PC-9 (cell line): ENCODE measurements at regions not wholly inside any gene's neighbourhood (a gene's known extent, or its start where the extent isn't known, plus 50 kb on each side); places are given as distances from the start of the nearest gene placed in this dataset.

Experiments used
- BruUV-seq: library from RNA; stranded (reverse); fragments of 400-500 nt; replicated peaks from 2 replicates; lab custom pipeline; 2021; lab: Mats Ljungman, UMichigan
- CTCF ChIA-PET: fragments of 300-600 bp; sonication (Branson Sonifier 250); formaldehyde crosslinking; loops from one replicate; lab custom pipeline; 2022; ENCODE audit warnings: antibody characterized with exemption; lab: Charles Lee
- POLR2A ChIA-PET: fragments of 300-600 bp; sonication (Branson Sonifier 250); formaldehyde crosslinking; loops from one replicate; lab custom pipeline; 2022; ENCODE audit warnings: antibody characterized with exemption; ENCODE audit not compliant: unreplicated experiment; lab: Charles Lee
- DNase-seq, 2 experiments: peaks; one replicate each; pipeline versions ENCODE4 v3.0.0 to v3.0.0-alpha.2; 2015 to 2022; ENCODE audit warnings: mixed read lengths in 1 of 2
- H2AFZ ChIP-seq: fragments of 200-600 bp; sonication (generic); 2 replicates; pipeline ENCODE4 v1.8.1; 2017; ENCODE audit warnings: antibody characterized with exemption
- H3F3A ChIP-seq: fragments of 200-600 bp; sonication (generic); 2 replicates; pipeline ENCODE4 v1.8.1; 2017; ENCODE audit warnings: antibody characterized with exemption, mild to moderate bottlenecking, low read depth; ENCODE audit not compliant: insufficient read depth
- H3K27ac ChIP-seq: fragments of 200-600 bp; sonication (generic); 2 replicates; pipeline ENCODE4 v1.6.1; 2016; ENCODE audit warnings: mixed run types
- H3K27me3 ChIP-seq: fragments of 200-600 bp; sonication (generic); 2 replicates; pipeline ENCODE4 v1.6.1; 2016; ENCODE audit warnings: low read depth, mixed run types; ENCODE audit not compliant: insufficient read depth
- H3K36me3 ChIP-seq: fragments of 200-600 bp; sonication (generic); 2 replicates; pipeline ENCODE4 v1.6.1; 2016; ENCODE audit warnings: low read depth, mixed run types
- H3K4me1 ChIP-seq: fragments of 200-600 bp; sonication (generic); replicated peaks from 2 replicates; pipeline ENCODE4 v1.6.1; 2016; ENCODE audit warnings: mixed run types; ENCODE audit not compliant: insufficient read depth
- H3K4me2 ChIP-seq: fragments of 200-600 bp; sonication (generic); 2 replicates; pipeline ENCODE4 v1.6.1; 2017; ENCODE audit warnings: mixed run types
- H3K4me3 ChIP-seq: fragments of 200-600 bp; sonication (generic); 2 replicates; pipeline ENCODE4 v1.6.1; 2016; ENCODE audit warnings: mixed run types
- H3K79me2 ChIP-seq: fragments of 200-600 bp; sonication (generic); 2 replicates; pipeline ENCODE4 v1.6.1; 2017; ENCODE audit warnings: low read depth, mixed run types
- H3K9me2 ChIP-seq: fragments of 200-600 bp; sonication (generic); 2 replicates; pipeline ENCODE4 v1.8.1; 2017; ENCODE audit warnings: mild to moderate bottlenecking; ENCODE audit not compliant: insufficient read depth
- H3K9me3 ChIP-seq: fragments of 200-600 bp; sonication (generic); 2 replicates; pipeline ENCODE4 v1.8.1; 2016; ENCODE audit warnings: low read depth; ENCODE audit not compliant: insufficient read depth
- H4K20me1 ChIP-seq: fragments of 200-600 bp; sonication (generic); 2 replicates; pipeline ENCODE4 v1.8.1; 2017; ENCODE audit not compliant: insufficient read depth
- EZH2 ChIP-seq: fragments of 200-600 bp; sonication (generic); IDR thresholded peaks from 2 replicates; pipeline ENCODE4 v1.8.0; 2017; ENCODE audit warnings: antibody characterized with exemption, low read depth
- intact Hi-C: fragments of 100-400 bp; cut with micrococcal nuclease; formaldehyde crosslinking; loops from one replicate; pipeline ENCODE4 v1.10.0; 2022; ENCODE audit not compliant: unreplicated experiment
- TF ChIP-seq, protein P1 (sequence below): fragments of 200-600 bp; sonication (generic); conservative IDR thresholded peaks from 2 replicates; pipeline ENCODE4 v1.6.1; 2017; ENCODE audit warnings: mixed run types, antibody characterized with exemption, mild to moderate bottlenecking, moderate library complexity

DNA sequence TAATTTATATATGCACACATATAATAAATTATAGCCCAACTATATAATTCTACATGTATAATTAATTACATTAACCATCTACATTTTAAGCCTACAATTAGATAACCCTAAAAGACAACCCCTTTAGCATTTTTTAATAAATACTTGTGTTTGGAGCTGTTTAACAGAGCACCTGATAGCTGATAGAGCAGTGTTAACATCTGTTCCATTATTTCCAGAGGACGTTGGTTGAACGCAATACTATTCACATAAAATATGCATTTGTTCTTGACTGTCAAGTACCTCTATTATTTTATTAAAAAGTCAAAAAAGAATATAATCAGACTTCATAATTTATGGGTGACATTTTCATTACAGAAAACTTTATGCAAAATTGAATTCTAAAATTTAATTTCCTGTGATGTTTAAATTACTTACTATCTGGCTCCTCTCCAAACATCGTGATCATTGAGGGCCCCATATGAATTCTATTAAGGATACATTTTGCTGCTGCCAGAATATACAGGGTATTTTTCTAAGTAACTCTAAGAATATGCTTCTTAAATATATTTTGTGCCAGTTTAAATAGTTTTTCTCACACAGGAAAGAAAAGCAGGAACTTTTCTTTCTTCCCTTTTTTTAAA, 234.3 kb downstream of the SHOX2 start:
- DNase-seq, result no peak
- Histone ChIP-seq H3F3A (no peaks in the 10 kb centered on the region), H3K4me1 (no peaks in the 10 kb centered on the region), H3K9me3 (no peaks in the 10 kb centered on the region), H3K36me3 (no peaks in the 10 kb centered on the region), H3K27me3 (no peaks in the 10 kb centered on the region), H3K79me2 (no peaks in the 10 kb centered on the region), H2AFZ (no peak overlapping the region), H3K4me2 (no peak overlapping the region), H4K20me1 (no peaks in the 10 kb centered on the region), H3K9me2 (no peaks in the 10 kb centered on the region), H3K27ac (no peak overlapping the region), H3K4me3 (no peak overlapping the region)
- intact Hi-C loops, result no loop called here
- TF ChIP-seq EZH2, result no peak
- TF ChIP-seq, protein P1, sequence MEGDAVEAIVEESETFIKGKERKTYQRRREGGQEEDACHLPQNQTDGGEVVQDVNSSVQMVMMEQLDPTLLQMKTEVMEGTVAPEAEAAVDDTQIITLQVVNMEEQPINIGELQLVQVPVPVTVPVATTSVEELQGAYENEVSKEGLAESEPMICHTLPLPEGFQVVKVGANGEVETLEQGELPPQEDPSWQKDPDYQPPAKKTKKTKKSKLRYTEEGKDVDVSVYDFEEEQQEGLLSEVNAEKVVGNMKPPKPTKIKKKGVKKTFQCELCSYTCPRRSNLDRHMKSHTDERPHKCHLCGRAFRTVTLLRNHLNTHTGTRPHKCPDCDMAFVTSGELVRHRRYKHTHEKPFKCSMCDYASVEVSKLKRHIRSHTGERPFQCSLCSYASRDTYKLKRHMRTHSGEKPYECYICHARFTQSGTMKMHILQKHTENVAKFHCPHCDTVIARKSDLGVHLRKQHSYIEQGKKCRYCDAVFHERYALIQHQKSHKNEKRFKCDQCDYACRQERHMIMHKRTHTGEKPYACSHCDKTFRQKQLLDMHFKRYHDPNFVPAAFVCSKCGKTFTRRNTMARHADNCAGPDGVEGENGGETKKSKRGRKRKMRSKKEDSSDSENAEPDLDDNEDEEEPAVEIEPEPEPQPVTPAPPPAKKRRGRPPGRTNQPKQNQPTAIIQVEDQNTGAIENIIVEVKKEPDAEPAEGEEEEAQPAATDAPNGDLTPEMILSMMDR, result no peak
- CTCF ChIA-PET, result no interaction called here
- POLR2A ChIA-PET, result no interaction called here
- BruUV-seq, result no TSS peak

DNA sequence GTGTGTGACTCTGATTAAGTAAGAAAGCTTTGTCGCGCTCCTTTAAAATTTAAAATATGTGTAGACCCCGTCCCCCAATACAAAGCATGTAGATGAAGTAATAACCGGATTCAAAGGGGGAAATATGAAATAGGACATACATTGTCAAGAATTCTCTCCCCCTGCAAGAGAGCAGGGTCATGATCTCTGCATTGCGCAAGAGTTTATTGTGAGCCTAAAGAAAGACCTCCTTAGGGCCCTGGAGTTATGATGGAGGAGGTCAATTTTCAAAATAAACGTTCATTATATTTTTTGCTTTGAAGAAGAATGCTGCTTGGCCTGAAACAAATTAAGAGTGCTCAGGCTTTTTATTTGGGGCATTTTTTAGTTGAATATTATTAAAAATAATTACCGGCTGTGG, 235.0 kb downstream of the SHOX2 start:
- Histone ChIP-seq H3F3A (no peaks in the 10 kb centered on the region), H3K9me3 (no peaks in the 10 kb centered on the region), H3K4me2 (no peak overlapping the region), H2AFZ (no peak overlapping the region), H3K27me3 (no peaks in the 10 kb centered on the region), H3K79me2 (no peaks in the 10 kb centered on the region), H3K4me3 (no peak overlapping the region), H3K9me2 (no peaks in the 10 kb centered on the region), H3K4me1 (no peaks in the 10 kb centered on the region), H4K20me1 (no peaks in the 10 kb centered on the region), H3K27ac (no peak overlapping the region), H3K36me3 (no peaks in the 10 kb centered on the region)
- intact Hi-C loops, result no loop called here
- TF ChIP-seq EZH2, result no peak
- TF ChIP-seq, protein P1, result no peak
- CTCF ChIA-PET, result no interaction called here
- no TSS peak for BruUV-seq
- POLR2A ChIA-PET, result no interaction called here
- no peak for DNase-seq

DNA sequence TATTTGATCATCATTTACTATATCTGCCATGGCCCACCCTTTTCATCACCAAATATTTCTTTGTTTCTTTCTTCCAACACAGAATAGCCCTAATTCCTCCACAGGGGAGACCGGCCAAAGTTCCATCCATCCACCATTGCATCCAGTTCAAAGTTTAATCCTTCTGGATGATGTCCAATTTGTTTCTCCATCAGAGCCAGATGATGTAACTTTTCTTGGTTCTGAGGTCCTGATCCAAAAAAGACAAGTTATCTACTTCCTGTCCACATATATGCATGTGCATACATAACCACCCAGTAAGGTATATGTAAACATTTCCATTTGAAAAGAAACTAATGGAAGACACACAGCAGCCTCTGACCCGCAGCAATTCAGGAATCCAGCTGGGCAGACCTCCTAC, 237.3 kb downstream of the SHOX2 start:
- no peak overlapping the region for H3K27ac ChIP-seq
- no peak overlapping the region for H2AFZ ChIP-seq
- H3K27me3 ChIP-seq, result no peaks in the 10 kb centered on the region
- H3K79me2 ChIP-seq, result no peaks in the 10 kb centered on the region
- H3F3A ChIP-seq, result no peaks in the 10 kb centered on the region
- H3K9me2 ChIP-seq, result no peaks in the 10 kb centered on the region
- intact Hi-C loops, result loop anchor here (5.0 to 10.0 kb wide), 2 partner anchors 446 to 563 kb away; no protein-coding TSS in a partner anchor
- ChIA-PET CTCF (no interaction called here), POLR2A (no interaction called here)
- no peaks in the 10 kb centered on the region for H4K20me1 ChIP-seq
- no peaks in the 10 kb centered on the region for H3K9me3 ChIP-seq
- no peaks in the 10 kb centered on the region for H3K36me3 ChIP-seq
- H3K4me1 ChIP-seq, result no peaks in the 10 kb centered on the region
- H3K4me2 ChIP-seq, result no peak overlapping the region
- no peak for DNase-seq
- no TSS peak for BruUV-seq
- TF ChIP-seq, protein P1, result no peak
- TF ChIP-seq EZH2, result no peak
- no peak overlapping the region for H3K4me3 ChIP-seq
